ENCODE measurements at regions not wholly inside any gene's neighbourhood (a gene's known extent, or its start where the extent isn't known, plus 50 kb on each side); places are given as distances from the start of the nearest gene placed in this dataset.
"Not testable (repeated sequence)": the region's sequence is repeated elsewhere in the genome, so short reads cannot be mapped to it uniquely, and the experiment has no call there.

DNA sequence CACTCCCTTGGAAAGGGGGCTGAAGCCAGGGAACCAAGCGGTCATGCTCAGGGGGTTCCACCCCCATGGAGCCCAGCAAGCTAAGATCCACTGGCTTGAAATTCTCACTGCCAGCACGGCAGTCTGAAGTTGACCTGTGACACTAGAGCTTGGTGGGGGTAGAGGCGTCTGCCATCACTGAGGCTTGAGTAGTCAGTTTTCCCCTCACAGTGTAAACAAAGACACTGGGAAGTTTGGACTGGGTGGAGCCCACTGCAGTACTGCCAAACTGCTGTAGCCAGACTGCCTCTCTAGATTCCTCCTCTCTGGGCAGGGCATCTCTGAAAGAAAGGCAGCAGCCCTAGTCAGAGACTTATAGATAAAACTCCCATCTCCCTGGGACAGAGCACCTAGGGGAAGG lies 215.6 kb upstream of the USP24 start:
- not testable (repeated sequence) for TF ChIP-seq EZH2 (IDR thresholded peaks at IDR 0.05; ENCODE audit: low read depth)
- TF ChIP-seq, protein P1, sequence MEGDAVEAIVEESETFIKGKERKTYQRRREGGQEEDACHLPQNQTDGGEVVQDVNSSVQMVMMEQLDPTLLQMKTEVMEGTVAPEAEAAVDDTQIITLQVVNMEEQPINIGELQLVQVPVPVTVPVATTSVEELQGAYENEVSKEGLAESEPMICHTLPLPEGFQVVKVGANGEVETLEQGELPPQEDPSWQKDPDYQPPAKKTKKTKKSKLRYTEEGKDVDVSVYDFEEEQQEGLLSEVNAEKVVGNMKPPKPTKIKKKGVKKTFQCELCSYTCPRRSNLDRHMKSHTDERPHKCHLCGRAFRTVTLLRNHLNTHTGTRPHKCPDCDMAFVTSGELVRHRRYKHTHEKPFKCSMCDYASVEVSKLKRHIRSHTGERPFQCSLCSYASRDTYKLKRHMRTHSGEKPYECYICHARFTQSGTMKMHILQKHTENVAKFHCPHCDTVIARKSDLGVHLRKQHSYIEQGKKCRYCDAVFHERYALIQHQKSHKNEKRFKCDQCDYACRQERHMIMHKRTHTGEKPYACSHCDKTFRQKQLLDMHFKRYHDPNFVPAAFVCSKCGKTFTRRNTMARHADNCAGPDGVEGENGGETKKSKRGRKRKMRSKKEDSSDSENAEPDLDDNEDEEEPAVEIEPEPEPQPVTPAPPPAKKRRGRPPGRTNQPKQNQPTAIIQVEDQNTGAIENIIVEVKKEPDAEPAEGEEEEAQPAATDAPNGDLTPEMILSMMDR (conservative IDR thresholded peaks at IDR 0.05): not testable (repeated sequence)
